ENCODE measurements at regions not wholly inside any gene's neighbourhood (a gene's known extent, or its start where the extent isn't known, plus 50 kb on each side); places are given as distances from the start of the nearest gene placed in this dataset.

DNA sequence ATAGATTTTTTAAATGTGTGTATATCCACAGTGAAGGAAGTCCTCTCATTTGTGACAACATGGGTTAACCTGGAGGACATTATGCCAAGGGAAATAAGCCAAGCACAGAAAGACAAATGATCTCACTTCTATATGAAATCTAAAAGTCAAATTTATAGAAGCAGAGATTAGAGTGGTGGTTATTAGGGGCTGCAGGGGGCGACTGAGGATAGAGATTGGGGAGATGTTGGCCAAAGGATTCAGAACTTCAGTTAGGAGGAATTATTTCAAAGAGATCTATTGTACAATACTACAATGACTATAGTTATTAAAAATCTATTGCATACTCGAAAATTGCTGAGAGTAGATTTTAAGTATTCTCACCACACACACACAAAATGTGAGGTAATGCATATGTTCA, 252.4 kb upstream of the SLC39A10 start:
- Histone ChIP-seq H3K36me3 (replicated peaks in 1 of 2; ENCODE audit: control insufficient read depth in 1 of 2, insufficient read depth in 2 of 2, low read length in 2 of 2) (no peaks in the 10 kb centered on the region), H3K27me3 (ENCODE audit: control insufficient read depth in 1 of 2, insufficient read depth in 2 of 2, low read length in 2 of 2) (no peaks in the 10 kb centered on the region), H3K9me3 (ENCODE audit: low read length) (no peaks in the 10 kb centered on the region), H3K4me3 (replicated peaks in 1 of 3; ENCODE audit: insufficient read depth in 1 of 3, low read depth in 2 of 3, low read length in 3 of 3) (no peak overlapping the region), H4K20me1 (ENCODE audit: insufficient read depth, low read length) (no peaks in the 10 kb centered on the region), H2AFZ (ENCODE audit: low read length) (no peak overlapping the region), H3K27ac (ENCODE audit: extremely low read length, insufficient read depth, low read length) (no peak overlapping the region), H3K9ac (ENCODE audit: insufficient read depth, low read depth, low read length) (no peak overlapping the region), H3K79me2 (ENCODE audit: insufficient read depth, low read length) (no peaks in the 10 kb centered on the region), H3K4me1 (ENCODE audit: insufficient read depth, low read length) (0 out of 2 replicates have a peak, but pooled peaks cover 8% of the 10 kb centered on the region), H3K4me2 (ENCODE audit: low read depth, low read length) (no peak overlapping the region)
- CTCF ChIA-PET (ENCODE audit: low intra/inter-chr PET ratio, low total read pairs), result no interaction called here
- intact Hi-C loops (cut with micrococcal nuclease; ENCODE audit: unreplicated experiment) (no loop called here), in situ Hi-C loops (cut with HindIII; ENCODE audit: extremely low pct_ligation_motif_present, low pct_unique_long_range_greater_than_20kb) (no loop called here)
- no peak for TF ChIP-seq JARID2 (CRISPR knock-in tag; IDR thresholded peaks at IDR 0.05; ENCODE audit: insufficient replicate concordance)
- TF ChIP-seq STAG1 (CRISPR knock-in tag; IDR thresholded peaks at IDR 0.05), result 0 out of 2 replicates have a peak, but pooled peaks have one; percentile 4
- ATAC-seq (no peak), FAIRE-seq (no peak), DNase-seq (ENCODE audit: low spot score) (no peak)
- no TSS peak for BruUV-seq (replicated peaks)
- POLR2A ChIA-PET, result no interaction called here
- 3% methylated on average over 2 of the region's 2 CpGs for WGBS (ENCODE audit: low lambda C conversion rate)

DNA sequence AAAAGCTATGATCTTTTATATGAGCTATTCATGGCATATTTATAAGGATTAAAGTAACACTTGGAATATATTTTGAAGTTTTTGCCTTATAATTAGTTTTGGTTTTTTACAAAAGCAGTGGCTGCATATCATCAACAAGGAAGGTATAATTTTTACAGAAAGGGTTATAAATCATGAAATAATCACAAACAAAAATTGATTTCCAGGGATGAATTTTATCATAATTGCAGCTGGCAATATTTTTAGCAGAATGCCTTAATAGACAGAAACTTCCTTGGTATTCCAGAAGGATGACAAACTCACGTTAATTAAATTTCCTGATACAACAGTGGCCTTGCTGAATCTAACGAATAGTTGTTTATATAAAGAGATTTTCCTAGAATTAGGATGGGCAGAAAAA, 260.5 kb upstream of the SLC39A10 start:
- Histone ChIP-seq H3K9me3 (ENCODE audit: low read length) (no peaks in the 10 kb centered on the region), H3K4me2 (ENCODE audit: low read depth, low read length) (no peak overlapping the region), H3K4me1 (ENCODE audit: insufficient read depth, low read length) (no peaks in the 10 kb centered on the region), H3K9ac (ENCODE audit: insufficient read depth, low read depth, low read length) (no peak overlapping the region), H3K27me3 (ENCODE audit: control insufficient read depth in 1 of 2, insufficient read depth in 2 of 2, low read length in 2 of 2) (no peaks in the 10 kb centered on the region), H3K4me3 (replicated peaks in 1 of 3; ENCODE audit: insufficient read depth in 1 of 3, low read depth in 2 of 3, low read length in 3 of 3) (no peak overlapping the region), H3K36me3 (replicated peaks in 1 of 2; ENCODE audit: control insufficient read depth in 1 of 2, insufficient read depth in 2 of 2, low read length in 2 of 2) (no peaks in the 10 kb centered on the region), H3K79me2 (ENCODE audit: insufficient read depth, low read length) (no peaks in the 10 kb centered on the region), H3K27ac (ENCODE audit: extremely low read length, insufficient read depth, low read length) (no peak overlapping the region), H4K20me1 (ENCODE audit: insufficient read depth, low read length) (no peaks in the 10 kb centered on the region), H2AFZ (ENCODE audit: low read length) (no peak overlapping the region)
- DNase-seq (ENCODE audit: low spot score), result no peak
- POLR2A ChIA-PET, result no interaction called here
- TF ChIP-seq ZNF251 (CRISPR knock-in tag; IDR thresholded peaks at IDR 0.05) (no peak), ZNF343 (CRISPR knock-in tag; IDR thresholded peaks at IDR 0.05) (no peak), HNRNPUL1 (IDR thresholded peaks at IDR 0.05; ENCODE audit: low read depth, low read length) (no peak), SNRNP70 (IDR thresholded peaks at IDR 0.05; ENCODE audit: low read depth, low read length) (no peak), ZNF382 (CRISPR knock-in tag; IDR thresholded peaks at IDR 0.05; ENCODE audit: borderline replicate concordance) (no peak), SMC3 (IDR thresholded peaks at IDR 0.05; ENCODE audit: low read length) (no peak), IKZF1 (IDR thresholded peaks at IDR 0.05) (no peak), MED1 (CRISPR knock-in tag; IDR thresholded peaks at IDR 0.05) (no peak)
- TF ChIP-seq, protein P1, sequence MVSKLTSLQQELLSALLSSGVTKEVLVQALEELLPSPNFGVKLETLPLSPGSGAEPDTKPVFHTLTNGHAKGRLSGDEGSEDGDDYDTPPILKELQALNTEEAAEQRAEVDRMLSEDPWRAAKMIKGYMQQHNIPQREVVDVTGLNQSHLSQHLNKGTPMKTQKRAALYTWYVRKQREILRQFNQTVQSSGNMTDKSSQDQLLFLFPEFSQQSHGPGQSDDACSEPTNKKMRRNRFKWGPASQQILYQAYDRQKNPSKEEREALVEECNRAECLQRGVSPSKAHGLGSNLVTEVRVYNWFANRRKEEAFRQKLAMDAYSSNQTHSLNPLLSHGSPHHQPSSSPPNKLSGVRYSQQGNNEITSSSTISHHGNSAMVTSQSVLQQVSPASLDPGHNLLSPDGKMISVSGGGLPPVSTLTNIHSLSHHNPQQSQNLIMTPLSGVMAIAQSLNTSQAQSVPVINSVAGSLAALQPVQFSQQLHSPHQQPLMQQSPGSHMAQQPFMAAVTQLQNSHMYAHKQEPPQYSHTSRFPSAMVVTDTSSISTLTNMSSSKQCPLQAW (CRISPR knock-in tag; IDR thresholded peaks at IDR 0.05), result no peak
- TF ChIP-seq, protein P2, sequence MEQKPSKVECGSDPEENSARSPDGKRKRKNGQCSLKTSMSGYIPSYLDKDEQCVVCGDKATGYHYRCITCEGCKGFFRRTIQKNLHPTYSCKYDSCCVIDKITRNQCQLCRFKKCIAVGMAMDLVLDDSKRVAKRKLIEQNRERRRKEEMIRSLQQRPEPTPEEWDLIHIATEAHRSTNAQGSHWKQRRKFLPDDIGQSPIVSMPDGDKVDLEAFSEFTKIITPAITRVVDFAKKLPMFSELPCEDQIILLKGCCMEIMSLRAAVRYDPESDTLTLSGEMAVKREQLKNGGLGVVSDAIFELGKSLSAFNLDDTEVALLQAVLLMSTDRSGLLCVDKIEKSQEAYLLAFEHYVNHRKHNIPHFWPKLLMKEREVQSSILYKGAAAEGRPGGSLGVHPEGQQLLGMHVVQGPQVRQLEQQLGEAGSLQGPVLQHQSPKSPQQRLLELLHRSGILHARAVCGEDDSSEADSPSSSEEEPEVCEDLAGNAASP (CRISPR knock-in tag; IDR thresholded peaks at IDR 0.05; ENCODE audit: borderline replicate concordance), result no peak
- WGBS (ENCODE audit: low lambda C conversion rate), result 2% methylated on average over 2 of the region's 2 CpGs
- no peak for FAIRE-seq
- no peak for ATAC-seq
- in situ Hi-C loops (cut with HindIII; ENCODE audit: extremely low pct_ligation_motif_present, low pct_unique_long_range_greater_than_20kb) (no loop called here), intact Hi-C loops (cut with micrococcal nuclease; ENCODE audit: unreplicated experiment) (no loop called here)
- CTCF ChIA-PET (ENCODE audit: low intra/inter-chr PET ratio, low total read pairs), result no interaction called here
- BruUV-seq (replicated peaks), result no TSS peak
